ENCODE measurements at regions not wholly inside any gene's neighbourhood (a gene's known extent, or its start where the extent isn't known, plus 50 kb on each side); places are given as distances from the start of the nearest gene placed in this dataset.

DNA sequence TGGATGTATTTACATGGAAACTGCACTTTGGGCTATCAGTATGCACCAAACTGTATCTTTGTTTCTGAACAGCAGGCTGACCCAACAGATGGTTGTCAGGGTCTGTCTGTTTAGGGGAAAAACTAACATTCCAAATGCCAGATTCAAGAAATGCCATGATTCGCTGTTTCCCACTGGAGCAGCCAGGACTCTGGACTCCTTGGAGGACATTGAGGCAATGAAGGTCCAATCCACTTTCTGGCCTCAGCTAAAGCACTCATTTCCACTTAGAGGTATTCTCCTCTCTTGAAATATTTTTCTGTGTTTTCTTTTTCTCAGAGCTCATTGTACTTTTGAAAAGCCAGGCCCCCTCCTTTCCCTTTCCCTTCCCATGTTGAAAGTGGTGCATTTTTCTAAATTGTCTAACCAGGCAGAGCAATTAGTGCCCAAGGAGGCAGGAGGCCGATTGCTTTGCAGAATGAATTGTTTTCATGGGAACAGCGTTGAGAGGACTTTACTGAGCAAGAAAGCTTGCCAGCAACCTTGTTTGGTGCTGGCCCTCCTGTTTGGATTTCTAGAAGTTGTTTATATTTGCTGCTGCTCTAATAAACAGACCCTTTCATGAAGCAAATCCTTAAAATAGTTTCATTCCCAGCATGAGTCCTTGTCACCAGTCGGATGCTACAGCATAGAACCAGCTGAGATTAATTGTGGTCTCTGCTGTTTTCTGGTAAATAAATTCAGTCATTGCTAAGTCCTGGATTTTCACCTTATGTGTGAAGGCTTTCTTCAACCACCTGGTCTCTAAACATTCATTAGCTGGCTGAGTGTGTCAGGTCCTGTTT, 132.8 kb upstream of the TAF11L2 start:
- in situ Hi-C loops (cut with MboI): no loop called here
- ATAC-seq: no peak
- POLR2A ChIA-PET: no interaction called here

More for the DNA sequence above, 132.8 kb upstream of the TAF11L2 start:
- WGBS (ENCODE audit: insufficient coverage, low coverage, missing lambda C conversion rate): 0% methylated on average over 4 of the region's 4 CpGs
- Histone ChIP-seq H3K4me2 (ENCODE audit: insufficient read depth, low read length) (no peak overlapping the region), H3K9ac (ENCODE audit: insufficient read depth in 1 of 2, low read depth in 2 of 2, low read length in 2 of 2) (no peak overlapping the region), H3K27me3 (ENCODE audit: control insufficient read depth in 2 of 2, insufficient read depth in 2 of 2, low read length in 2 of 2) (peaks cover 2 to 21% of the 10 kb centered on the region in 2 experiments; a peak in 4 of 5 replicates), H3K9me1 (ENCODE audit: control insufficient read depth, insufficient read depth, low read length) (no peaks in the 10 kb centered on the region), H2AFZ (ENCODE audit: low read depth, low read length) (no peak overlapping the region), H3K27ac (ENCODE audit: extremely low read depth, low read depth, low read length) (no peak overlapping the region), H3K79me2 (ENCODE audit: control insufficient read depth, insufficient read depth, low read length) (no peaks in the 10 kb centered on the region), H3K36me3 (ENCODE audit: control insufficient read depth, insufficient read depth, low read length) (no peaks in the 10 kb centered on the region), H4K20me1 (replicated peaks; ENCODE audit: control insufficient read depth, insufficient read depth, low read length) (no peaks in the 10 kb centered on the region), H3K9me3 (replicated peaks; ENCODE audit: control insufficient read depth, insufficient read depth, low read depth, low read length) (no peaks in the 10 kb centered on the region), H3K4me1 (replicated peaks in 1 of 2; ENCODE audit: control insufficient read depth in 2 of 2, insufficient read depth in 2 of 2, low read length in 2 of 2) (no peaks in the 10 kb centered on the region; a peak in 1 of 5 replicates), H3K4me3 (no peak overlapping the region)
- TF ChIP-seq, protein P1, sequence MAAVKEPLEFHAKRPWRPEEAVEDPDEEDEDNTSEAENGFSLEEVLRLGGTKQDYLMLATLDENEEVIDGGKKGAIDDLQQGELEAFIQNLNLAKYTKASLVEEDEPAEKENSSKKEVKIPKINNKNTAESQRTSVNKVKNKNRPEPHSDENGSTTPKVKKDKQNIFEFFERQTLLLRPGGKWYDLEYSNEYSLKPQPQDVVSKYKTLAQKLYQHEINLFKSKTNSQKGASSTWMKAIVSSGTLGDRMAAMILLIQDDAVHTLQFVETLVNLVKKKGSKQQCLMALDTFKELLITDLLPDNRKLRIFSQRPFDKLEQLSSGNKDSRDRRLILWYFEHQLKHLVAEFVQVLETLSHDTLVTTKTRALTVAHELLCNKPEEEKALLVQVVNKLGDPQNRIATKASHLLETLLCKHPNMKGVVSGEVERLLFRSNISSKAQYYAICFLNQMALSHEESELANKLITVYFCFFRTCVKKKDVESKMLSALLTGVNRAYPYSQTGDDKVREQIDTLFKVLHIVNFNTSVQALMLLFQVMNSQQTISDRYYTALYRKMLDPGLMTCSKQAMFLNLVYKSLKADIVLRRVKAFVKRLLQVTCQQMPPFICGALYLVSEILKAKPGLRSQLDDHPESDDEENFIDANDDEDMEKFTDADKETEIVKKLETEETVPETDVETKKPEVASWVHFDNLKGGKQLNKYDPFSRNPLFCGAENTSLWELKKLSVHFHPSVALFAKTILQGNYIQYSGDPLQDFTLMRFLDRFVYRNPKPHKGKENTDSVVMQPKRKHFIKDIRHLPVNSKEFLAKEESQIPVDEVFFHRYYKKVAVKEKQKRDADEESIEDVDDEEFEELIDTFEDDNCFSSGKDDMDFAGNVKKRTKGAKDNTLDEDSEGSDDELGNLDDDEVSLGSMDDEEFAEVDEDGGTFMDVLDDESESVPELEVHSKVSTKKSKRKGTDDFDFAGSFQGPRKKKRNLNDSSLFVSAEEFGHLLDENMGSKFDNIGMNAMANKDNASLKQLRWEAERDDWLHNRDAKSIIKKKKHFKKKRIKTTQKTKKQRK (IDR thresholded peaks at IDR 0.05; ENCODE audit: borderline replicate concordance, low read depth, low read length): no peak
- TF ChIP-seq, protein P2, sequence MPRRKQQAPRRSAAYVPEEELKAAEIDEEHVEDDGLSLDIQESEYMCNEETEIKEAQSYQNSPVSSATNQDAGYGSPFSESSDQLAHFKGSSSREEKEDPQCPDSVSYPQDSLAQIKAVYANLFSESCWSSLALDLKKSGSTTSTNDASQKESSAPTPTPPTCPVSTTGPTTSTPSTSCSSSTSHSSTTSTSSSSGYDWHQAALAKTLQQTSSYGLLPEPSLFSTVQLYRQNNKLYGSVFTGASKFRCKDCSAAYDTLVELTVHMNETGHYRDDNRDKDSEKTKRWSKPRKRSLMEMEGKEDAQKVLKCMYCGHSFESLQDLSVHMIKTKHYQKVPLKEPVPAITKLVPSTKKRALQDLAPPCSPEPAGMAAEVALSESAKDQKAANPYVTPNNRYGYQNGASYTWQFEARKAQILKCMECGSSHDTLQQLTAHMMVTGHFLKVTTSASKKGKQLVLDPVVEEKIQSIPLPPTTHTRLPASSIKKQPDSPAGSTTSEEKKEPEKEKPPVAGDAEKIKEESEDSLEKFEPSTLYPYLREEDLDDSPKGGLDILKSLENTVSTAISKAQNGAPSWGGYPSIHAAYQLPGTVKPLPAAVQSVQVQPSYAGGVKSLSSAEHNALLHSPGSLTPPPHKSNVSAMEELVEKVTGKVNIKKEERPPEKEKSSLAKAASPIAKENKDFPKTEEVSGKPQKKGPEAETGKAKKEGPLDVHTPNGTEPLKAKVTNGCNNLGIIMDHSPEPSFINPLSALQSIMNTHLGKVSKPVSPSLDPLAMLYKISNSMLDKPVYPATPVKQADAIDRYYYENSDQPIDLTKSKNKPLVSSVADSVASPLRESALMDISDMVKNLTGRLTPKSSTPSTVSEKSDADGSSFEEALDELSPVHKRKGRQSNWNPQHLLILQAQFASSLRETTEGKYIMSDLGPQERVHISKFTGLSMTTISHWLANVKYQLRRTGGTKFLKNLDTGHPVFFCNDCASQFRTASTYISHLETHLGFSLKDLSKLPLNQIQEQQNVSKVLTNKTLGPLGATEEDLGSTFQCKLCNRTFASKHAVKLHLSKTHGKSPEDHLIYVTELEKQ (CRISPR knock-in tag; IDR thresholded peaks at IDR 0.05): no peak
- TF ChIP-seq, protein P3, sequence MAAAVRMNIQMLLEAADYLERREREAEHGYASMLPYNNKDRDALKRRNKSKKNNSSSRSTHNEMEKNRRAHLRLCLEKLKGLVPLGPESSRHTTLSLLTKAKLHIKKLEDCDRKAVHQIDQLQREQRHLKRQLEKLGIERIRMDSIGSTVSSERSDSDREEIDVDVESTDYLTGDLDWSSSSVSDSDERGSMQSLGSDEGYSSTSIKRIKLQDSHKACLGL (CRISPR knock-in tag; IDR thresholded peaks at IDR 0.05; ENCODE audit: borderline replicate concordance, poor library complexity, severe bottlenecking): no peak
- no peak for TF ChIP-seq ZNF124 (CRISPR knock-in tag; IDR thresholded peaks at IDR 0.05)
- no peak for DNase-seq (ENCODE audit: extremely low read depth in 1 of 4, low spot score in 3 of 4)
- BruUV-seq (replicated peaks): no TSS peak
- CTCF ChIA-PET (ENCODE audit: low intra/inter-chr PET ratio): no interaction called here
- no peak for FAIRE-seq
- intact Hi-C loops (cut with micrococcal nuclease): no loop called here

Data from K562 (cell line).